ENCODE measurements at regions not wholly inside any gene's neighbourhood (a gene's known extent, or its start where the extent isn't known, plus 50 kb on each side); places are given as distances from the start of the nearest gene placed in this dataset.

DNA sequence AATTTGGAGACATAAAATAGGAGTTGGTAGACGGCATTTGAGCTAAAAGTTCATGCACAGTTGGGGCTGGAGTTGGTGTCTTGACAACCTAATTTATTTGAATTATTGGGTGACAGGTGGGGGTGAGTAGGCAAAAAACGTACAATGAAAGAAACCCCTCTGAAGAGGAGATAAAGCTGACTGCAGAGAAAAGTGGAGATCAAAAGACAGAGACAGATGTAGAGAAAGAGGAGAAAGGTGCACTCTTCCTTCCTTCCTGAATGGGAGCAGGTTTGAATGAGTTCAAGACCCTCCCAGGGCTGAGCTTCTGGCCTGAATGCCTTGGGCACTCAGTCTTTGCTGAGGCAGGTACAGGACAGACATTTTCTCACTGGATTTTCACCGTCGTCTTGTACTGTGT is 284.3 kb downstream of the DHX35 start:
- TF ChIP-seq, protein P1, sequence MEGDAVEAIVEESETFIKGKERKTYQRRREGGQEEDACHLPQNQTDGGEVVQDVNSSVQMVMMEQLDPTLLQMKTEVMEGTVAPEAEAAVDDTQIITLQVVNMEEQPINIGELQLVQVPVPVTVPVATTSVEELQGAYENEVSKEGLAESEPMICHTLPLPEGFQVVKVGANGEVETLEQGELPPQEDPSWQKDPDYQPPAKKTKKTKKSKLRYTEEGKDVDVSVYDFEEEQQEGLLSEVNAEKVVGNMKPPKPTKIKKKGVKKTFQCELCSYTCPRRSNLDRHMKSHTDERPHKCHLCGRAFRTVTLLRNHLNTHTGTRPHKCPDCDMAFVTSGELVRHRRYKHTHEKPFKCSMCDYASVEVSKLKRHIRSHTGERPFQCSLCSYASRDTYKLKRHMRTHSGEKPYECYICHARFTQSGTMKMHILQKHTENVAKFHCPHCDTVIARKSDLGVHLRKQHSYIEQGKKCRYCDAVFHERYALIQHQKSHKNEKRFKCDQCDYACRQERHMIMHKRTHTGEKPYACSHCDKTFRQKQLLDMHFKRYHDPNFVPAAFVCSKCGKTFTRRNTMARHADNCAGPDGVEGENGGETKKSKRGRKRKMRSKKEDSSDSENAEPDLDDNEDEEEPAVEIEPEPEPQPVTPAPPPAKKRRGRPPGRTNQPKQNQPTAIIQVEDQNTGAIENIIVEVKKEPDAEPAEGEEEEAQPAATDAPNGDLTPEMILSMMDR (IDR thresholded peaks at IDR 0.05; ENCODE audit: extremely low read depth in 1 of 2, insufficient read depth in 1 of 2, low read depth in 1 of 2, low read length in 2 of 2) = no peak
- TF ChIP-seq JUN (IDR thresholded peaks at IDR 0.05; ENCODE audit: borderline replicate concordance, insufficient read depth, insufficient read length, low read depth) (no peak), MYC (IDR thresholded peaks at IDR 0.05; ENCODE audit: low read depth, low read length) (no peak), POLR2AphosphoS5 (IDR thresholded peaks at IDR 0.05; ENCODE audit: insufficient read depth, low read depth, low read length) (no peak), GATA2 (IDR thresholded peaks at IDR 0.05; ENCODE audit: insufficient read depth, insufficient read length, low read depth, low read length) (no peak), FOS (IDR thresholded peaks at IDR 0.05; ENCODE audit: borderline replicate concordance, insufficient read depth, low read length) (no peak), EZH2 (IDR thresholded peaks at IDR 0.05; ENCODE audit: borderline replicate concordance, low read depth, low read length, severe bottlenecking) (no peak), POLR2A (IDR thresholded peaks at IDR 0.05; ENCODE audit: low read depth, low read length) (no peak)
- TF ChIP-seq, protein P2, sequence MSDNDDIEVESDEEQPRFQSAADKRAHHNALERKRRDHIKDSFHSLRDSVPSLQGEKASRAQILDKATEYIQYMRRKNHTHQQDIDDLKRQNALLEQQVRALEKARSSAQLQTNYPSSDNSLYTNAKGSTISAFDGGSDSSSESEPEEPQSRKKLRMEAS (IDR thresholded peaks at IDR 0.05; ENCODE audit: insufficient read depth, insufficient read length) = no peak
- Histone ChIP-seq H3K27me3 (ENCODE audit: control insufficient read depth in 2 of 2, insufficient read depth in 2 of 2, low read length in 2 of 2) (no peaks in the 10 kb centered on the region), H3K27ac (ENCODE audit: insufficient read depth, low read depth, low read length) (no peak overlapping the region), H3K36me3 (ENCODE audit: control insufficient read depth in 2 of 2, extremely low read depth in 1 of 2, insufficient read depth in 2 of 2, low read length in 2 of 2) (no peaks in the 10 kb centered on the region), H3K9me1 (replicated peaks; ENCODE audit: control insufficient read depth, extremely low read depth, insufficient read depth, low read length) (no peaks in the 10 kb centered on the region), H3K4me3 (replicated peaks in 1 of 3; ENCODE audit: insufficient read depth in 1 of 3, low read depth in 1 of 3, low read length in 3 of 3) (no peak overlapping the region), H4K20me1 (replicated peaks; ENCODE audit: control insufficient read depth, extremely low read depth, insufficient read depth, low read length) (no peaks in the 10 kb centered on the region), H3K9me3 (replicated peaks; ENCODE audit: control insufficient read depth, insufficient read depth, low read length) (no peaks in the 10 kb centered on the region), H2AFZ (ENCODE audit: low read depth, low read length) (no peak overlapping the region), H3K4me1 (ENCODE audit: control insufficient read depth, extremely low read depth, insufficient read depth, low read length) (no peaks in the 10 kb centered on the region), H3K9ac (replicated peaks; ENCODE audit: extremely low read depth, insufficient read depth, low read length) (no peak overlapping the region), H3K4me2 (ENCODE audit: insufficient read depth, low read length) (no peak overlapping the region), H3K79me2 (ENCODE audit: control insufficient read depth, insufficient read depth, low read length) (no peaks in the 10 kb centered on the region)
- intact Hi-C loops (cut with micrococcal nuclease) (no loop called here), dilution Hi-C loops (cut with MboI; ENCODE audit: extremely low pct_ligation_motif_present, low sequenced_read_pairs) (no loop called here)
- CTCF ChIA-PET = interaction anchor here (0.6 to 1.3 kb wide), 4 partner anchors 15 to 627 kb away, joined by 3 to 4 read pairs (median 3); no protein-coding TSS in a partner anchor
- FAIRE-seq (no peak), DNase-seq (ENCODE audit: low read depth, low spot score) (no peak)
- POLR2A ChIA-PET = no interaction called here
- BruUV-seq (replicated peaks) = no TSS peak
